Natural killer cell (primary cell): ENCODE measurements at regions not wholly inside any gene's neighbourhood (a gene's known extent, or its start where the extent isn't known, plus 50 kb on each side); places are given as distances from the start of the nearest gene placed in this dataset.

Experiments
- ATAC-seq, 3 donors: fragments of 150-1000 bp in 2 of 3; fragments of 200-7000 bp in 1 of 3; cut with Tn5 transposase; 1 replicate in 1 of 3; 2 replicates in 2 of 3; pipeline ENCODE4 v1.10.0; 2021; ENCODE audit warnings: mild to moderate bottlenecking in 2 of 3, moderate library complexity in 2 of 3
- DNase-seq, 2 donors: peaks; one replicate each; pipeline versions ENCODE4 v3.0.0 to v3.0.0-alpha.2; 2013 to 2021; ENCODE audit warnings: mixed read lengths in 1 of 2
- H3K27ac ChIP-seq: one replicate; pipeline ENCODE4 v1.5.1; 2013; ENCODE audit warnings: mild to moderate bottlenecking, low read length
- H3K27me3 ChIP-seq: one replicate; pipeline ENCODE4 v1.6.1; 2013; ENCODE audit warnings: low read length; ENCODE audit not compliant: control insufficient read depth, insufficient read depth
- H3K36me3 ChIP-seq: one replicate; pipeline ENCODE4 v1.6.1; 2013; ENCODE audit warnings: low read length; ENCODE audit not compliant: control insufficient read depth, insufficient read depth
- H3K4me1 ChIP-seq: one replicate; pipeline ENCODE4 v1.6.1; 2013; ENCODE audit warnings: low read length; ENCODE audit not compliant: control insufficient read depth, insufficient read depth
- H3K4me3 ChIP-seq: one replicate; pipeline ENCODE4 v1.5.1; 2013; ENCODE audit warnings: low read length
- H3K9me3 ChIP-seq: one replicate; pipeline ENCODE4 v1.6.1; 2013; ENCODE audit warnings: low read length; ENCODE audit not compliant: control insufficient read depth, insufficient read depth
- H3K27ac Mint-ChIP-seq, 2 donors: one replicate each; pipeline ENCODE4 v1.8.0; 2022; ENCODE audit warnings: mild to moderate bottlenecking in 2 of 2, mixed read lengths in 2 of 2, moderate library complexity in 1 of 2
- H3K27me3 Mint-ChIP-seq, 2 donors: one replicate each; pipeline ENCODE4 v1.8.0; 2022; ENCODE audit warnings: low read depth in 2 of 2, mixed read lengths in 2 of 2
- H3K36me3 Mint-ChIP-seq: one replicate; pipeline ENCODE4 v1.8.0; 2022; ENCODE audit warnings: mixed read lengths
- H3K4me1 Mint-ChIP-seq, 2 donors: one replicate each; pipeline ENCODE4 v1.8.0; 2022; ENCODE audit warnings: mixed read lengths in 2 of 2
- H3K4me3 Mint-ChIP-seq: one replicate; pipeline ENCODE4 v1.8.0; 2022; ENCODE audit warnings: mild to moderate bottlenecking, moderate library complexity, mixed read lengths
- H3K9me3 Mint-ChIP-seq, 2 donors: one replicate each; pipeline ENCODE4 v1.8.0; 2022; ENCODE audit warnings: mixed read lengths in 2 of 2
- CTCF ChIP-seq: fragments of 200-600 bp; IDR thresholded peaks from one replicate; pipeline ENCODE4 v1.8.0; 2022; ENCODE audit warnings: antibody characterized with exemption
- WGBS: methylation state at CpG from one replicate; pipeline ENCODE4 v1.1.7; 2013; ENCODE audit warnings: missing lambda C conversion rate; ENCODE audit not compliant: insufficient coverage; 5-methylcytosine and 5-hydroxymethylcytosine counted together
- intact Hi-C: fragments of 100-400 bp; cut with micrococcal nuclease; formaldehyde crosslinking; loops from one replicate; pipeline ENCODE4 v1.14.2; 2022

GRCh38 chr18:78072375-78072774, 822.7 kb downstream of the GALR1 start:
- H3K36me3 Mint-ChIP-seq = no peaks in the 10 kb centered on the region
- TF ChIP-seq CTCF = no peak
- Histone ChIP-seq H3K27ac (no peak overlapping the region), H3K27me3 (no peaks in the 10 kb centered on the region), H3K9me3 (no peaks in the 10 kb centered on the region), H3K4me3 (no peak overlapping the region), H3K36me3 (no peaks in the 10 kb centered on the region), H3K4me1 (no peaks in the 10 kb centered on the region)
- no peaks in the 10 kb centered on the region for H3K4me1 Mint-ChIP-seq
- WGBS = 87% methylated on average over 14 of the region's 14 CpGs
- intact Hi-C loops = no loop called here
- H3K9me3 Mint-ChIP-seq = no peaks in the 10 kb centered on the region
- no peak overlapping the region for H3K4me3 Mint-ChIP-seq
- peaks cover 0 to 34% of the 10 kb centered on the region in 2 donors for H3K27me3 Mint-ChIP-seq
- no peak overlapping the region for H3K27ac Mint-ChIP-seq
- ATAC-seq (no peak), DNase-seq (no peak)

- H3K27me3 ChIP-seq = no peaks in the 10 kb centered on the region
- no peaks in the 10 kb centered on the region for H3K9me3 ChIP-seq
- H3K4me3 ChIP-seq = no peak overlapping the region
- WGBS = 65% methylated on average over 5 of the region's 5 CpGs
- intact Hi-C loops = no loop called here
- DNase-seq (no peak), ATAC-seq (no peak)
- Mint-ChIP-seq H3K4me3 (no peak overlapping the region), H3K4me1 (no peaks in the 10 kb centered on the region), H3K9me3 (no peaks in the 10 kb centered on the region), H3K27me3 (peaks cover 0 to 34% of the 10 kb centered on the region in 2 donors), H3K36me3 (no peaks in the 10 kb centered on the region), H3K27ac (no peak overlapping the region)
- no peaks in the 10 kb centered on the region for H3K36me3 ChIP-seq
- no peak overlapping the region for H3K27ac ChIP-seq
- no peaks in the 10 kb centered on the region for H3K4me1 ChIP-seq
- TF ChIP-seq CTCF = no peak
Measured at GRCh38 chr18:78073275-78073674, 823.6 kb downstream of the GALR1 start.

GRCh38 chr18:78074400-78075020, 824.9 kb downstream of the GALR1 start:
- no peaks in the 10 kb centered on the region for H3K9me3 Mint-ChIP-seq
- H3K36me3 ChIP-seq = no peaks in the 10 kb centered on the region
- H3K4me3 Mint-ChIP-seq = no peak overlapping the region
- H3K4me1 Mint-ChIP-seq = no peaks in the 10 kb centered on the region
- H3K4me3 ChIP-seq = no peak overlapping the region
- no peaks in the 10 kb centered on the region for H3K9me3 ChIP-seq
- DNase-seq (no peak), ATAC-seq (no peak)
- H3K4me1 ChIP-seq = no peaks in the 10 kb centered on the region
- no peak for TF ChIP-seq CTCF
- intact Hi-C loops = no loop called here
- no peak overlapping the region for H3K27ac ChIP-seq
- H3K36me3 Mint-ChIP-seq = no peaks in the 10 kb centered on the region
- H3K27me3 ChIP-seq = no peaks in the 10 kb centered on the region
- 62% methylated on average over 12 of the region's 12 CpGs for WGBS
- peaks cover 0 to 34% of the 10 kb centered on the region in 2 donors for H3K27me3 Mint-ChIP-seq
- no peak overlapping the region for H3K27ac Mint-ChIP-seq

- no peak overlapping the region for H3K4me3 Mint-ChIP-seq
- no peaks in the 10 kb centered on the region for H3K36me3 Mint-ChIP-seq
- Histone ChIP-seq H3K27ac (no peak overlapping the region), H3K9me3 (no peaks in the 10 kb centered on the region), H3K36me3 (no peaks in the 10 kb centered on the region), H3K27me3 (no peaks in the 10 kb centered on the region), H3K4me1 (no peaks in the 10 kb centered on the region), H3K4me3 (no peak overlapping the region)
- no peak for ATAC-seq
- WGBS = 96% methylated on average over 13 of the region's 13 CpGs
- H3K9me3 Mint-ChIP-seq = no peaks in the 10 kb centered on the region
- intact Hi-C loops = no loop called here
- H3K4me1 Mint-ChIP-seq = no peaks in the 10 kb centered on the region
- H3K27ac Mint-ChIP-seq = no peak overlapping the region
- H3K27me3 Mint-ChIP-seq = peaks cover 0 to 7% of the 10 kb centered on the region in 2 donors
- TF ChIP-seq CTCF = no peak
- no peak for DNase-seq
Measured at GRCh38 chr18:78080081-78080480, 830.4 kb downstream of the GALR1 start.
